ENCODE measurements at regions not wholly inside any gene's neighbourhood (a gene's known extent, or its start where the extent isn't known, plus 50 kb on each side); places are given as distances from the start of the nearest gene placed in this dataset.

DNA sequence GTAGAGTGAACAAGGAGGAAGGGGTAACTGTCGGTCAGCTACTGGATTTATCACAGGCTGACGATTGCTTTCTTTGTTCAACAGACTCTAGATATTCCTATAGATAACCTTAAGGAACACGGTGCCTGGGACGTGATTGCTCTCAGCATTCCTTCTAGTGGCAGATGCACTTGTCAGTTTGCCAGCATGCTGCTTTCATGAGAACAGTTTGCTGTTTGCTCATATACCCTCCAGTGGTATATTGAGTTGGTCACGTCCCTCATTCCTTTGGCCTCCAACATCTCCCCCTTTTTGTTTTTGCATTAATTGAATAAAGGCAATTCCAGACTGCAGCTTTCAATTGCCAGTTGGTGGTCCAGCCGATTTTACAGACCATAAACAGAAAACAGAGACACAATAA is 76.8 kb upstream of the BTN3A2 start:
- TF ChIP-seq, protein P1, sequence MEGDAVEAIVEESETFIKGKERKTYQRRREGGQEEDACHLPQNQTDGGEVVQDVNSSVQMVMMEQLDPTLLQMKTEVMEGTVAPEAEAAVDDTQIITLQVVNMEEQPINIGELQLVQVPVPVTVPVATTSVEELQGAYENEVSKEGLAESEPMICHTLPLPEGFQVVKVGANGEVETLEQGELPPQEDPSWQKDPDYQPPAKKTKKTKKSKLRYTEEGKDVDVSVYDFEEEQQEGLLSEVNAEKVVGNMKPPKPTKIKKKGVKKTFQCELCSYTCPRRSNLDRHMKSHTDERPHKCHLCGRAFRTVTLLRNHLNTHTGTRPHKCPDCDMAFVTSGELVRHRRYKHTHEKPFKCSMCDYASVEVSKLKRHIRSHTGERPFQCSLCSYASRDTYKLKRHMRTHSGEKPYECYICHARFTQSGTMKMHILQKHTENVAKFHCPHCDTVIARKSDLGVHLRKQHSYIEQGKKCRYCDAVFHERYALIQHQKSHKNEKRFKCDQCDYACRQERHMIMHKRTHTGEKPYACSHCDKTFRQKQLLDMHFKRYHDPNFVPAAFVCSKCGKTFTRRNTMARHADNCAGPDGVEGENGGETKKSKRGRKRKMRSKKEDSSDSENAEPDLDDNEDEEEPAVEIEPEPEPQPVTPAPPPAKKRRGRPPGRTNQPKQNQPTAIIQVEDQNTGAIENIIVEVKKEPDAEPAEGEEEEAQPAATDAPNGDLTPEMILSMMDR (IDR thresholded peaks at IDR 0.05), result no peak
- TF ChIP-seq POLR2A (IDR thresholded peaks at IDR 0.05), result no peak
